H9 (cell line): ENCODE measurements at regions not wholly inside any gene's neighbourhood (a gene's known extent, or its start where the extent isn't known, plus 50 kb on each side); places are given as distances from the start of the nearest gene placed in this dataset.

Experiments
- DNase-seq: peaks from one replicate; pipeline ENCODE4 v3.0.0-alpha.2; 2017
- H2AFZ ChIP-seq: one replicate; pipeline ENCODE4 v1.6.1; 2013; ENCODE audit warnings: mild to moderate bottlenecking, low read length, control low read depth, moderate library complexity
- H2AK5ac ChIP-seq: 2 replicates; pipeline ENCODE4 v1.6.1; 2013; ENCODE audit warnings: low read length, control low read depth, mixed read lengths; ENCODE audit not compliant: insufficient read length
- H2BK120ac ChIP-seq: one replicate; pipeline ENCODE4 v1.6.1; 2013; ENCODE audit warnings: low read depth, mild to moderate bottlenecking, low read length, control low read depth, inconsistent platforms; ENCODE audit not compliant: poor library complexity, severe bottlenecking
- H2BK12ac ChIP-seq: 2 replicates; pipeline ENCODE4 v1.6.1; 2013; ENCODE audit warnings: low read length, control low read depth, mixed read lengths, low read depth; ENCODE audit not compliant: insufficient read length
- H2BK15ac ChIP-seq: 2 replicates; pipeline ENCODE4 v1.6.1; 2013; ENCODE audit warnings: low read depth, low read length, control low read depth
- H2BK20ac ChIP-seq: one replicate; pipeline ENCODE4 v1.6.1; 2013; ENCODE audit warnings: low read depth, mild to moderate bottlenecking, low read length, control low read depth, inconsistent platforms; ENCODE audit not compliant: poor library complexity, severe bottlenecking
- H2BK5ac ChIP-seq: 2 replicates; pipeline ENCODE4 v1.6.1; 2013; ENCODE audit warnings: low read length, control low read depth, mixed read lengths; ENCODE audit not compliant: insufficient read length
- H3K14ac ChIP-seq: 2 replicates; pipeline ENCODE4 v1.6.1; 2013; ENCODE audit warnings: low read length, control low read depth; ENCODE audit not compliant: insufficient read depth
- H3K18ac ChIP-seq: 2 replicates; pipeline ENCODE4 v1.6.1; 2013; ENCODE audit warnings: low read depth, mild to moderate bottlenecking, mixed read lengths, low read length, control low read depth; ENCODE audit not compliant: insufficient read length
- H3K23ac ChIP-seq: 2 replicates; pipeline ENCODE4 v1.6.1; 2013; ENCODE audit warnings: low read length, control low read depth, mixed read lengths, low read depth; ENCODE audit not compliant: insufficient read length
- H3K23me2 ChIP-seq: 2 replicates; pipeline ENCODE4 v1.6.1; 2013; ENCODE audit warnings: low read depth, mild to moderate bottlenecking, mixed read lengths, low read length, control low read depth; ENCODE audit not compliant: insufficient read length, poor library complexity, severe bottlenecking
- H3K27ac ChIP-seq: 2 replicates; pipeline ENCODE4 v1.5.1; 2013; ENCODE audit warnings: low read length, control low read depth, mixed read lengths, low read depth; ENCODE audit not compliant: insufficient read length
- H3K27me3 ChIP-seq: 2 replicates; pipeline ENCODE4 v1.6.1; 2013; ENCODE audit warnings: low read length, control low read depth, inconsistent platforms; ENCODE audit not compliant: insufficient read depth
- H3K4ac ChIP-seq: 2 replicates; pipeline ENCODE4 v1.6.1; 2013; ENCODE audit warnings: low read depth, mild to moderate bottlenecking, control low read depth, inconsistent platforms, low read length, moderate library complexity
- H3K4me1 ChIP-seq: 2 replicates; pipeline ENCODE4 v1.6.1; 2013; ENCODE audit warnings: low read length, control low read depth, inconsistent platforms; ENCODE audit not compliant: insufficient read depth
- H3K4me2 ChIP-seq: 2 replicates; pipeline ENCODE4 v1.6.1; 2013; ENCODE audit warnings: low read length, control low read depth, mixed read lengths; ENCODE audit not compliant: insufficient read length, insufficient read depth
- H3K56ac ChIP-seq: 2 replicates; pipeline ENCODE4 v1.6.1; 2013; ENCODE audit warnings: low read depth, mild to moderate bottlenecking, mixed read lengths, low read length, control low read depth; ENCODE audit not compliant: insufficient read length
- H3K79me1 ChIP-seq: 2 replicates; pipeline ENCODE4 v1.6.1; 2013; ENCODE audit warnings: low read depth, mild to moderate bottlenecking, moderate library complexity, low read length, control low read depth, inconsistent platforms; ENCODE audit not compliant: insufficient read depth, poor library complexity, severe bottlenecking
- H3K79me2 ChIP-seq: 2 replicates; pipeline ENCODE4 v1.6.1; 2013; ENCODE audit warnings: low read length, control low read depth, inconsistent platforms; ENCODE audit not compliant: insufficient read depth
- H3K9ac ChIP-seq: 2 replicates; pipeline ENCODE4 v1.6.1; 2013; ENCODE audit warnings: low read length, control low read depth, mixed read lengths; ENCODE audit not compliant: insufficient read length; ENCODE audit errors: extremely low read depth
- H3K9me3 ChIP-seq: one replicate; pipeline ENCODE4 v1.6.1; 2013; ENCODE audit warnings: low read depth, low read length, inconsistent platforms; ENCODE audit not compliant: control insufficient read depth
- H3T11ph ChIP-seq: one replicate; pipeline ENCODE4 v1.6.1; 2013; ENCODE audit warnings: mild to moderate bottlenecking, low read length, control low read depth, inconsistent platforms
- H4K20me1 ChIP-seq: one replicate; pipeline ENCODE4 v1.6.1; 2013; ENCODE audit not compliant: control insufficient read depth, insufficient read length, insufficient read depth
- H4K5ac ChIP-seq: 2 replicates; pipeline ENCODE4 v1.6.1; 2013; ENCODE audit warnings: low read depth, mild to moderate bottlenecking, mixed read lengths, low read length, control low read depth; ENCODE audit not compliant: insufficient read length
- H4K8ac ChIP-seq: replicated peaks from 2 replicates; pipeline ENCODE4 v1.6.1; 2013; ENCODE audit warnings: low read length, control low read depth, mixed read lengths, low read depth; ENCODE audit not compliant: insufficient read length
- H4K91ac ChIP-seq: 2 replicates; pipeline ENCODE4 v1.6.1; 2013; ENCODE audit warnings: low read depth, mild to moderate bottlenecking, moderate library complexity, mixed read lengths, low read length, control low read depth; ENCODE audit not compliant: insufficient read length
- H3K27ac Mint-ChIP-seq, 3 experiments: 2 replicates in 2 of 3; 3 replicates in 1 of 3; pipeline ENCODE4 v1.8.0; 2020 to 2021; ENCODE audit warnings: mixed read lengths in 3 of 3, mild to moderate bottlenecking in 1 of 3, moderate library complexity in 1 of 3
- H3K27me3 Mint-ChIP-seq: 2 replicates; pipeline ENCODE4 v1.8.0; 2021; ENCODE audit warnings: low read depth, mild to moderate bottlenecking, moderate library complexity, mixed read lengths
- H3K36me3 Mint-ChIP-seq, 3 experiments: 2 replicates in 2 of 3; 3 replicates in 1 of 3; pipeline ENCODE4 v1.8.0; 2020 to 2021; ENCODE audit warnings: low read depth in 3 of 3, mixed read lengths in 3 of 3; ENCODE audit not compliant: insufficient read depth in 1 of 3
- H3K4me1 Mint-ChIP-seq, 2 experiments: 2 replicates each; pipeline ENCODE4 v1.8.0; 2020; ENCODE audit warnings: mixed read lengths in 2 of 2
- H3K4me3 Mint-ChIP-seq, 2 experiments: 2 replicates in 1 of 2; 3 replicates in 1 of 2; pipeline ENCODE4 v1.8.0; 2020 to 2021; ENCODE audit warnings: mild to moderate bottlenecking in 2 of 2, mixed read lengths in 2 of 2, moderate library complexity in 1 of 2
- H3K9me3 Mint-ChIP-seq, 2 experiments: 2 replicates in 1 of 2; 3 replicates in 1 of 2; pipeline ENCODE4 v1.8.0; 2020; ENCODE audit warnings: mild to moderate bottlenecking in 2 of 2, mixed read lengths in 2 of 2, moderate library complexity in 1 of 2
- CTCF ChIP-seq: fragments of 200-600 bp; sonication (generic); conservative IDR thresholded peaks from 3 replicates; pipeline ENCODE4 v1.8.0; 2021; ENCODE audit warnings: antibody characterized with exemption, mild to moderate bottlenecking
- WGBS: extraction: QIAGEN DNeasy Blood & Tissue Kit; methylation state at CpG from one replicate; pipeline ENCODE4 v1.1.7; 2013; ENCODE audit warnings: missing lambda C conversion rate, low lambda C conversion rate, mixed read lengths; ENCODE audit not compliant: insufficient read length; ENCODE audit errors: extremely low coverage; 5-methylcytosine and 5-hydroxymethylcytosine counted together

- no peak overlapping the region for H3K4me3 Mint-ChIP-seq
- WGBS = no CpG with 5 or more reads among the region's 8 CpGs
- no peaks in the 10 kb centered on the region for H3K4me1 ChIP-seq
- H2BK5ac ChIP-seq = no peak overlapping the region
- peaks cover 43% of the 10 kb centered on the region for H3K27me3 Mint-ChIP-seq
- no peak overlapping the region for H2AFZ ChIP-seq
- H3K79me2 ChIP-seq = no peaks in the 10 kb centered on the region; the same call in 1 of the 2 replicates
- no peak overlapping the region for H2BK20ac ChIP-seq
- H3K9me3 Mint-ChIP-seq = no peaks in the 10 kb centered on the region
- H3K27ac ChIP-seq = no peak overlapping the region
- H3K23ac ChIP-seq = no peak overlapping the region
- H4K8ac ChIP-seq = no peak overlapping the region
- no peak overlapping the region for H2BK12ac ChIP-seq
- no peak overlapping the region for H4K91ac ChIP-seq
- TF ChIP-seq CTCF = no peak
- no peaks in the 10 kb centered on the region for H3K27me3 ChIP-seq
- no peak overlapping the region for H3K9ac ChIP-seq
- no peak overlapping the region; the same call in 1 of the 2 replicates for H3K14ac ChIP-seq
- no peaks in the 10 kb centered on the region for H4K20me1 ChIP-seq
- H3K4me1 Mint-ChIP-seq = peaks cover 0 to 6% of the 10 kb centered on the region in 2 experiments; a peak in 2 of 4 replicates
- no peak overlapping the region for H4K5ac ChIP-seq
- H3K27ac Mint-ChIP-seq = no peak overlapping the region
- no peaks in the 10 kb centered on the region for H3K9me3 ChIP-seq
- no peak overlapping the region for H3K18ac ChIP-seq
- H2AK5ac ChIP-seq = no peak overlapping the region
- H3K23me2 ChIP-seq = no peaks in the 10 kb centered on the region
- no peak overlapping the region for H3K4me2 ChIP-seq
- no peak for DNase-seq
- no peak overlapping the region for H3K4ac ChIP-seq
- H2BK120ac ChIP-seq = no peak overlapping the region
- H3T11ph ChIP-seq = no peak overlapping the region
- no peak overlapping the region for H3K56ac ChIP-seq
- H2BK15ac ChIP-seq = no peak overlapping the region
- no peaks in the 10 kb centered on the region for H3K79me1 ChIP-seq
- H3K36me3 Mint-ChIP-seq = no peaks in the 10 kb centered on the region; a peak in 1 of 7 replicates
These were observed 55.7 kb upstream of the HABP2 start for GRCh38 chr10:113497198-113497597.
